ENCODE measurements at regions not wholly inside any gene's neighbourhood (a gene's known extent, or its start where the extent isn't known, plus 50 kb on each side); places are given as distances from the start of the nearest gene placed in this dataset.

DNA sequence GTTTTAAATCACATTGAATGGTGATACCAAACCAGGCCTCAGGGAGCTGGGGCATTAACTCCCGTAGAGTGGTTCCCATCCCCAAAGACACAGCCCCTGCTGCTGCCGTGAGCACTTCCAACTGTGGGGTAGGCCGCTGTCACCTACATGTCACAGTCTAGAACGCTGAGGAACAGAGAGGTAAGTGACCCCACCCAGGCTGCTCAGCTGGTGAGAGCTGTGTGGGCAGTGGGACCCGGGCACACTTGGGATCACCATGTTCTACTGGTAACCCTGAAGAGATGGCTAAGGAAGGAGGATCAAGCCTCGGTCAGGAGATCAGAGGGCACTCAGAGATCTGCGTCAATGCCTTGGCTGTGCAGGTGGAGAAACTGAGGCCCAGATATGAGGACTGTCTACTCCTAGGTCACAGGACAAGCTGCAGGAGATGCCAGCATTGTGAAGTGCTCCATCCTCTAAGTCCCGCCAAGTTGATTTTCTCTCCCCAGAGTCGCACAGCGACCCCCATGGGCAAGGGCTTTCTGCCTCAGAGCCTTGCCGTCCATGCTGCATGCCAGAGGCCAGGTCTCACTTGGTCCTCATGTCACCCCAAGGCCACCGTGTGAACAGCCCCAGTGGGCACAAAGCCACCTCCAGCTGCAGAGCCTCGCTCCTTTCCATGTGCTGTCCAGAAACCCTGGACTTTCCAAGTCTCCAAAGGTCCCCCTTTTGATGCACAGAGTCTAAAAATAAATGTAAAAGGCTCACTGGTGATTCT lies 144.2 kb upstream of the OTOS start:
- ATAC-seq (no peak), FAIRE-seq (no peak), DNase-seq (ENCODE audit: low read depth, low spot score) (no peak)
- no TSS peak for BruUV-seq (replicated peaks)
- POLR2A ChIA-PET, result no interaction called here
- RAD21 ChIA-PET (ENCODE audit: unreplicated experiment), result no interaction called here
- no peaks in the 10 kb centered on the region for H4K20me1 ChIP-seq (ENCODE audit: control insufficient read depth, insufficient read depth)
- no peak overlapping the region for H3K4me3 ChIP-seq
- H3K4me2 ChIP-seq (ENCODE audit: control insufficient read depth, insufficient read depth), result no peak overlapping the region
- no peak overlapping the region for H2AFZ ChIP-seq (ENCODE audit: control insufficient read depth, low read depth, low read length)
- no peak overlapping the region for H3K27ac ChIP-seq (ENCODE audit: control insufficient read depth, insufficient read depth)
- H3K4me1 ChIP-seq (ENCODE audit: control insufficient read depth, insufficient read depth, low read length), result no peaks in the 10 kb centered on the region
- intact Hi-C loops (cut with micrococcal nuclease; ENCODE audit: unreplicated experiment), result no loop called here
- H3K9me3 ChIP-seq (replicated peaks; ENCODE audit: control insufficient read depth, insufficient read depth, low read length), result no peaks in the 10 kb centered on the region
- H3K36me3 ChIP-seq (ENCODE audit: control insufficient read depth in 2 of 2, insufficient read depth in 2 of 2, low read length in 1 of 2), result no peaks in the 10 kb centered on the region
- SMC1A ChIA-PET (ENCODE audit: uncharacterized antibody, unreplicated experiment), result no interaction called here
- in situ Hi-C loops (cut with MboI), result no loop called here
- H3K79me2 ChIP-seq (ENCODE audit: control insufficient read depth, insufficient read depth, low read length), result no peaks in the 10 kb centered on the region
- TF ChIP-seq NFYB (IDR thresholded peaks at IDR 0.05; ENCODE audit: insufficient read depth, low read depth, low read length) (no peak), TCF3 (IDR thresholded peaks at IDR 0.05; ENCODE audit: borderline replicate concordance, insufficient read depth, low read depth, low read length) (no peak), EGR1 (IDR thresholded peaks at IDR 0.05; ENCODE audit: borderline replicate concordance in 1 of 2, low read depth in 2 of 2, low read length in 2 of 2) (no peak), HCFC1 (IDR thresholded peaks at IDR 0.05; ENCODE audit: low read length) (no peak), EZH2 (IDR thresholded peaks at IDR 0.05; ENCODE audit: borderline replicate concordance, control insufficient read depth, low read depth, low read length) (no peak)
- TF ChIP-seq, protein P1, sequence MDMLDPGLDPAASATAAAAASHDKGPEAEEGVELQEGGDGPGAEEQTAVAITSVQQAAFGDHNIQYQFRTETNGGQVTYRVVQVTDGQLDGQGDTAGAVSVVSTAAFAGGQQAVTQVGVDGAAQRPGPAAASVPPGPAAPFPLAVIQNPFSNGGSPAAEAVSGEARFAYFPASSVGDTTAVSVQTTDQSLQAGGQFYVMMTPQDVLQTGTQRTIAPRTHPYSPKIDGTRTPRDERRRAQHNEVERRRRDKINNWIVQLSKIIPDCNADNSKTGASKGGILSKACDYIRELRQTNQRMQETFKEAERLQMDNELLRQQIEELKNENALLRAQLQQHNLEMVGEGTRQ (IDR thresholded peaks at IDR 0.05; ENCODE audit: borderline replicate concordance, low read depth, low read length), result no peak
- TF ChIP-seq, protein P2, sequence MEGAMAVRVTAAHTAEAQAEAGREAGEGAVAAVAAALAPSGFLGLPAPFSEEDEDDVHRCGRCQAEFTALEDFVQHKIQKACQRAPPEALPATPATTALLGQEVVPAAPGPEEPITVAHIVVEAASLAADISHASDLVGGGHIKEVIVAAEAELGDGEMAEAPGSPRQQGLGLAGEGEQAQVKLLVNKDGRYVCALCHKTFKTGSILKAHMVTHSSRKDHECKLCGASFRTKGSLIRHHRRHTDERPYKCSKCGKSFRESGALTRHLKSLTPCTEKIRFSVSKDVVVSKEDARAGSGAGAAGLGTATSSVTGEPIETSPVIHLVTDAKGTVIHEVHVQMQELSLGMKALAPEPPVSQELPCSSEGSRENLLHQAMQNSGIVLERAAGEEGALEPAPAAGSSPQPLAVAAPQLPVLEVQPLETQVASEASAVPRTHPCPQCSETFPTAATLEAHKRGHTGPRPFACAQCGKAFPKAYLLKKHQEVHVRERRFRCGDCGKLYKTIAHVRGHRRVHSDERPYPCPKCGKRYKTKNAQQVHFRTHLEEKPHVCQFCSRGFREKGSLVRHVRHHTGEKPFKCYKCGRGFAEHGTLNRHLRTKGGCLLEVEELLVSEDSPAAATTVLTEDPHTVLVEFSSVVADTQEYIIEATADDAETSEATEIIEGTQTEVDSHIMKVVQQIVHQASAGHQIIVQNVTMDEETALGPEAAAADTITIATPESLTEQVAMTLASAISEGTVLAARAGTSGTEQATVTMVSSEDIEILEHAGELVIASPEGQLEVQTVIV (IDR thresholded peaks at IDR 0.05; ENCODE audit: borderline replicate concordance, partially characterized antibody), result no peak
- H3K27me3 ChIP-seq (replicated peaks in 1 of 2; ENCODE audit: control insufficient read depth in 2 of 2, insufficient read depth in 2 of 2, low read length in 1 of 2), result no peaks in the 10 kb centered on the region
- H3K9ac ChIP-seq (ENCODE audit: control insufficient read depth, insufficient read depth, low read length), result no peak overlapping the region
- WGBS (ENCODE audit: insufficient coverage, insufficient replicate concordance, low lambda C conversion rate, missing lambda C conversion rate), result 32% methylated on average over 13 of the region's 13 CpGs
- CTCF ChIA-PET, result no interaction called here

Data from GM12878 (cell line).